HCT116 (cell line): ENCODE measurements at regions not wholly inside any gene's neighbourhood (a gene's known extent, or its start where the extent isn't known, plus 50 kb on each side); places are given as distances from the start of the nearest gene placed in this dataset.

ENCODE experiments used
- ATAC-seq: fragments of 200-7000 bp; cut with Tn5 transposase; 2 replicates; pipeline ENCODE4 v1.9.1; 2020; ENCODE audit warnings: mild to moderate bottlenecking, moderate library complexity
- BruUV-seq: library from RNA; stranded (reverse); fragments of 400-500 nt; replicated peaks from 2 replicates; lab custom pipeline; 2021; lab: Mats Ljungman, UMichigan
- CTCF ChIA-PET: fragments of 300-600 bp; sonication (Branson Sonifier 250); formaldehyde crosslinking; loops from one replicate; lab custom pipeline; 2021; ENCODE audit warnings: antibody characterized with exemption; lab: Charles Lee
- POLR2A ChIA-PET: fragments of 300-600, 350-600 bp; sonication (Branson Sonifier 250); formaldehyde crosslinking; loops from one replicate; lab custom pipeline; 2021; ENCODE audit warnings: antibody characterized with exemption; lab: Charles Lee
- RAD21 ChIA-PET, 2 experiments: fragments of 300-600 bp; sonication (Branson Sonifier 250); formaldehyde crosslinking; loops; one replicate each; lab custom pipeline; 2023; ENCODE audit warnings: low total read pairs in 2 of 2; ENCODE audit not compliant: uncharacterized antibody in 2 of 2, unreplicated experiment in 2 of 2, low non-redundant PET in 1 of 2; lab: Charles Lee
- DNase-seq: peaks from one replicate; pipeline ENCODE4 v3.0.0-alpha.2; 2010; ENCODE audit warnings: low read depth, low spot score
- H2AFZ ChIP-seq: fragments of 200-600 bp; shearing (Covaris generic), sonication (generic); 2 replicates; pipeline ENCODE4 v1.6.1; 2017; ENCODE audit warnings: low read depth, mixed run types, mixed read lengths, antibody characterized with exemption, low read length; ENCODE audit not compliant: poor library complexity, severe bottlenecking
- H3K27ac ChIP-seq: 2 replicates; pipeline ENCODE4 v1.5.1; 2012; ENCODE audit warnings: low read depth, low read length
- H3K27me3 ChIP-seq: fragments of 200-600 bp; sonication (generic); 2 replicates; pipeline ENCODE4 v1.6.1; 2016; ENCODE audit warnings: mixed run types, low read length, mixed read lengths; ENCODE audit not compliant: insufficient read depth
- H3K36me3 ChIP-seq, 2 experiments: fragments of 200-500 bp in 1 of 2; fragments of 200-600 bp in 1 of 2; sonication (Bioruptor generic) in 1 of 2; sonication (generic) in 1 of 2; 2 replicates each; pipeline versions ENCODE4 v1.5.1 to v1.6.1; 2014 to 2016; ENCODE audit warnings: low read length in 2 of 2, inconsistent platforms in 1 of 2, mixed read lengths in 1 of 2, mixed run types in 1 of 2; ENCODE audit not compliant: insufficient read depth in 2 of 2, control insufficient read depth in 1 of 2
- H3K4me1 ChIP-seq, 2 experiments: fragments of 200-600 bp in 1 of 2; sonication (generic) in 1 of 2; 2 replicates each; pipeline versions ENCODE4 v1.5.1 to v1.6.1; 2012 to 2017; ENCODE audit warnings: low read length in 2 of 2, inconsistent platforms in 1 of 2, mild to moderate bottlenecking in 1 of 2, mixed read lengths in 1 of 2, mixed run types in 1 of 2, moderate library complexity in 1 of 2; ENCODE audit not compliant: insufficient read depth in 2 of 2, control insufficient read depth in 1 of 2
- H3K4me2 ChIP-seq: fragments of 200-600 bp; sonication (generic); 2 replicates; pipeline ENCODE4 v1.6.1; 2017; ENCODE audit warnings: mixed run types, low read length, mixed read lengths
- H3K4me3 ChIP-seq, 2 experiments: fragments of 200-600 bp in 1 of 2; sonication (generic) in 1 of 2; replicated peaks in 1 of 2; 2 replicates each; pipeline ENCODE4 v1.5.1; 2011 to 2016; ENCODE audit warnings: low read length in 2 of 2, control low read depth in 1 of 2, low read depth in 1 of 2, mild to moderate bottlenecking in 1 of 2, mixed read lengths in 1 of 2, mixed run types in 1 of 2
- H3K79me2 ChIP-seq: fragments of 200-600 bp; sonication (generic); 2 replicates; pipeline ENCODE4 v1.6.1; 2017; ENCODE audit warnings: mild to moderate bottlenecking, mixed run types, low read length, moderate library complexity, mixed read lengths; ENCODE audit not compliant: insufficient read depth
- H3K9ac ChIP-seq: fragments of 200-600 bp; sonication (generic); 2 replicates; pipeline ENCODE4 v1.6.1; 2016; ENCODE audit warnings: low read length, mixed read lengths
- H3K9me2 ChIP-seq: fragments of 200-600 bp; sonication (generic), shearing (Covaris generic); 2 replicates; pipeline ENCODE4 v1.6.1; 2017; ENCODE audit warnings: mixed run types, mild to moderate bottlenecking, moderate library complexity; ENCODE audit not compliant: insufficient read depth
- H3K9me3 ChIP-seq, 2 experiments: fragments of 200-500 bp in 1 of 2; fragments of 200-600 bp in 1 of 2; sonication (Bioruptor generic) in 1 of 2; sonication (generic) in 1 of 2; 2 replicates each; pipeline ENCODE4 v1.6.1; 2014 to 2017; ENCODE audit warnings: low read length in 2 of 2, mixed read lengths in 2 of 2, inconsistent platforms in 1 of 2, low read depth in 1 of 2, mild to moderate bottlenecking in 1 of 2, mixed run types in 1 of 2, moderate library complexity in 1 of 2; ENCODE audit not compliant: control insufficient read depth in 1 of 2, insufficient read depth in 1 of 2
- H4K20me1 ChIP-seq: fragments of 200-600 bp; sonication (generic), shearing (Covaris generic); 2 replicates; pipeline ENCODE4 v1.6.1; 2017; ENCODE audit warnings: mixed run types, mild to moderate bottlenecking, moderate library complexity; ENCODE audit not compliant: insufficient read depth
- EZH2 ChIP-seq: fragments of 200-600 bp; sonication (generic); IDR thresholded peaks from 2 replicates; pipeline ENCODE4 v1.6.1; 2017; ENCODE audit warnings: antibody characterized with exemption, mixed run types
- RAD21 ChIP-seq: IDR thresholded peaks from 2 replicates; pipeline ENCODE4 v1.6.1; 2012; ENCODE audit warnings: low read depth, mild to moderate bottlenecking
- TCF7L2 ChIP-seq: IDR thresholded peaks from 2 replicates; pipeline ENCODE4 v1.7.0; 2011; ENCODE audit warnings: borderline replicate concordance, inconsistent platforms; ENCODE audit not compliant: insufficient read depth, insufficient read length; ENCODE audit errors: extremely low read depth
- ZFX ChIP-seq: fragments of 450-650 bp; IDR thresholded peaks from 2 replicates; pipeline ENCODE4 v1.6.1; 2017
- intact Hi-C: fragments of 100-400 bp; cut with micrococcal nuclease; formaldehyde crosslinking; loops from 2 replicates; pipeline ENCODE4 v1.10.0; 2022
- TF ChIP-seq, protein P1 (sequence below), 3 experiments: fragments of 200-600 bp in 1 of 3; sonication (generic) in 1 of 3; IDR thresholded peaks in 2 of 3; conservative IDR thresholded peaks in 1 of 3; 2 replicates each; pipeline ENCODE4 v1.5.1; 2012 to 2017; ENCODE audit warnings: low read depth in 2 of 3, low read length in 2 of 3, antibody characterized with exemption in 1 of 3, borderline replicate concordance in 1 of 3, control low read depth in 1 of 3, mild to moderate bottlenecking in 1 of 3, mixed read lengths in 1 of 3, mixed run types in 1 of 3, moderate library complexity in 1 of 3; ENCODE audit not compliant: insufficient read depth in 1 of 3
- TF ChIP-seq, protein P2 (sequence below): IDR thresholded peaks from 2 replicates; pipeline ENCODE4 v1.6.1; 2011; ENCODE audit warnings: mild to moderate bottlenecking, low read length, moderate library complexity; ENCODE audit not compliant: insufficient replicate concordance; ENCODE audit errors: extremely low read depth

DNA sequence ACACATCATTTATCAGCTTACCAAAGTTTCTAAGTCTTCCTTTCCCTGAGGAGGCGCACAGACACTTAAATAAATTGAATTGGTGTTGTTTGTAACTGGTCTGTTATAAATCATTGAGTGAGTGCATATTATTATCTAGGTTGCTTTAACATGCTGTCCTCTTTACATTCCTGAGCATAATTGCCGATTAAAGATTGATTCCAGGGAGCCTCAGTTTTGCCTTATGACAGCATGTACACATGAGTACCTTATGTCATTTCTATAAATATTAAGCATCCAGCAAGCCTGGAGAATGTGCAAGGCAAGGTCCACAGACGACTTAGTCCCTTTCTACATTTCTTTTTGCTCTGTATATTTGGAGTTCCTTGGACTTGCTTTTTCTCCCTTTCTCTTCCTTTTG lies 177.9 kb upstream of the STEAP4 start:
- H3K9me2 ChIP-seq: no peaks in the 10 kb centered on the region
- H3K79me2 ChIP-seq: no peaks in the 10 kb centered on the region
- intact Hi-C loops: no loop called here
- H4K20me1 ChIP-seq: no peaks in the 10 kb centered on the region
- DNase-seq (no peak), ATAC-seq (no peak)
- H3K36me3 ChIP-seq: no peaks in the 10 kb centered on the region
- H3K9me3 ChIP-seq: no peaks in the 10 kb centered on the region
- H3K4me1 ChIP-seq: no peaks in the 10 kb centered on the region
- no peak overlapping the region for H3K4me2 ChIP-seq
- no TSS peak for BruUV-seq
- no peak overlapping the region for H2AFZ ChIP-seq
- H3K27me3 ChIP-seq: no peaks in the 10 kb centered on the region
- TF ChIP-seq, protein P1, sequence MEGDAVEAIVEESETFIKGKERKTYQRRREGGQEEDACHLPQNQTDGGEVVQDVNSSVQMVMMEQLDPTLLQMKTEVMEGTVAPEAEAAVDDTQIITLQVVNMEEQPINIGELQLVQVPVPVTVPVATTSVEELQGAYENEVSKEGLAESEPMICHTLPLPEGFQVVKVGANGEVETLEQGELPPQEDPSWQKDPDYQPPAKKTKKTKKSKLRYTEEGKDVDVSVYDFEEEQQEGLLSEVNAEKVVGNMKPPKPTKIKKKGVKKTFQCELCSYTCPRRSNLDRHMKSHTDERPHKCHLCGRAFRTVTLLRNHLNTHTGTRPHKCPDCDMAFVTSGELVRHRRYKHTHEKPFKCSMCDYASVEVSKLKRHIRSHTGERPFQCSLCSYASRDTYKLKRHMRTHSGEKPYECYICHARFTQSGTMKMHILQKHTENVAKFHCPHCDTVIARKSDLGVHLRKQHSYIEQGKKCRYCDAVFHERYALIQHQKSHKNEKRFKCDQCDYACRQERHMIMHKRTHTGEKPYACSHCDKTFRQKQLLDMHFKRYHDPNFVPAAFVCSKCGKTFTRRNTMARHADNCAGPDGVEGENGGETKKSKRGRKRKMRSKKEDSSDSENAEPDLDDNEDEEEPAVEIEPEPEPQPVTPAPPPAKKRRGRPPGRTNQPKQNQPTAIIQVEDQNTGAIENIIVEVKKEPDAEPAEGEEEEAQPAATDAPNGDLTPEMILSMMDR (IDR thresholded peaks at IDR 0.05 in 2 of 3, conservative IDR thresholded peaks at IDR 0.05 in 1 of 3; ENCODE audit: borderline replicate concordance in 1 of 3, insufficient read depth in 1 of 3, low read depth in 2 of 3, low read length in 2 of 3): no peak
- TF ChIP-seq, protein P2, sequence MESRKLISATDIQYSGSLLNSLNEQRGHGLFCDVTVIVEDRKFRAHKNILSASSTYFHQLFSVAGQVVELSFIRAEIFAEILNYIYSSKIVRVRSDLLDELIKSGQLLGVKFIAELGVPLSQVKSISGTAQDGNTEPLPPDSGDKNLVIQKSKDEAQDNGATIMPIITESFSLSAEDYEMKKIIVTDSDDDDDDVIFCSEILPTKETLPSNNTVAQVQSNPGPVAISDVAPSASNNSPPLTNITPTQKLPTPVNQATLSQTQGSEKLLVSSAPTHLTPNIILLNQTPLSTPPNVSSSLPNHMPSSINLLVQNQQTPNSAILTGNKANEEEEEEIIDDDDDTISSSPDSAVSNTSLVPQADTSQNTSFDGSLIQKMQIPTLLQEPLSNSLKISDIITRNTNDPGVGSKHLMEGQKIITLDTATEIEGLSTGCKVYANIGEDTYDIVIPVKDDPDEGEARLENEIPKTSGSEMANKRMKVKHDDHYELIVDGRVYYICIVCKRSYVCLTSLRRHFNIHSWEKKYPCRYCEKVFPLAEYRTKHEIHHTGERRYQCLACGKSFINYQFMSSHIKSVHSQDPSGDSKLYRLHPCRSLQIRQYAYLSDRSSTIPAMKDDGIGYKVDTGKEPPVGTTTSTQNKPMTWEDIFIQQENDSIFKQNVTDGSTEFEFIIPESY: no peak
- no peak for TF ChIP-seq RAD21
- no peak for TF ChIP-seq ZFX
- CTCF ChIA-PET: no interaction called here
- no peak overlapping the region for H3K9ac ChIP-seq
- H3K27ac ChIP-seq: no peak overlapping the region
- POLR2A ChIA-PET: no interaction called here
- RAD21 ChIA-PET: no interaction called here
- no peak overlapping the region for H3K4me3 ChIP-seq

DNA sequence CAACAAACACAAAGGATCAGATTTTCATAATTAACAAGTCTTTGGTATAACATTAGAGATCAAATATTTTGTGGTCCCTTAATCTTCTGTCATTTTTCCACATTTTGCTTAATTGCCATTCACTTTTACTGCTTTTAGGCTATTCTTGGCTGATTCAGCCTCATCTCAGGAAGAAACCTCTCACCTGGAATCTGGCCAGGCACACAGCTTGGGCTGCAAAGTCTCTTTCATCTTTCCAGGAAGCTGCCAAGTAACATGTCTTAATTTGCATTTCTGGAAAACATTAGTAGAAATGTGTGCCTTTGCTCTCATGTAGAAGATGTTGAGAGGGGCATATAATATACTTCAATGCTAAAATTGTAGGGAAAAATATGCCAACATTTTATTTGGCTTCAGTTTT lies 174.2 kb upstream of the STEAP4 start:
- H2AFZ ChIP-seq: no peak overlapping the region
- intact Hi-C loops: no loop called here
- ChIA-PET POLR2A (no interaction called here), RAD21 (no interaction called here), CTCF (no interaction called here)
- no peaks in the 10 kb centered on the region for H3K79me2 ChIP-seq
- TF ChIP-seq TCF7L2 (peak; percentile 71), EZH2 (no peak)
- H4K20me1 ChIP-seq: no peaks in the 10 kb centered on the region
- no peak overlapping the region for H3K9ac ChIP-seq
- H3K27ac ChIP-seq: no peak overlapping the region
- H3K4me1 ChIP-seq: no peaks in the 10 kb centered on the region
- H3K4me2 ChIP-seq: no peak overlapping the region
- no TSS peak for BruUV-seq
- H3K36me3 ChIP-seq: no peaks in the 10 kb centered on the region
- DNase-seq (no peak), ATAC-seq (no peak)
- no peaks in the 10 kb centered on the region for H3K9me3 ChIP-seq
- H3K27me3 ChIP-seq: no peaks in the 10 kb centered on the region
- H3K4me3 ChIP-seq: no peak overlapping the region
- H3K9me2 ChIP-seq: no peaks in the 10 kb centered on the region
